WTC11 (cell line): ENCODE measurements at regions not wholly inside any gene's neighbourhood (a gene's known extent, or its start where the extent isn't known, plus 50 kb on each side); places are given as distances from the start of the nearest gene placed in this dataset.

ENCODE experiments used
- FOXJ3 ChIP-seq: sonication (generic); formaldehyde crosslinking; IDR thresholded peaks from 2 replicates; pipeline ENCODE4 v1.9.0; 2021; ENCODE audit warnings: missing genetic modification reagents, mild to moderate bottlenecking, borderline replicate concordance
- IRF2 ChIP-seq: sonication (generic); formaldehyde crosslinking; IDR thresholded peaks from 2 replicates; pipeline ENCODE4 v1.8.0; 2022; ENCODE audit warnings: low read depth, missing genetic modification reagents, borderline replicate concordance
- TF ChIP-seq, protein P1 (sequence below): fragments of 250-450 bp; sonication (Bioruptor Pico); IDR thresholded peaks from 2 replicates; pipeline ENCODE4 v2.1.2; 2022; ENCODE audit warnings: mild to moderate bottlenecking, moderate library complexity
- TF ChIP-seq, protein P2 (sequence below): fragments of 200-600 bp; IDR thresholded peaks from 2 replicates; pipeline ENCODE4 v1.8.0; 2022; ENCODE audit warnings: antibody characterized with exemption
- TF ChIP-seq, protein P3 (sequence below): sonication (generic); formaldehyde crosslinking; IDR thresholded peaks from 2 replicates; pipeline ENCODE4 v1.8.1; 2022; ENCODE audit warnings: mild to moderate bottlenecking, missing genetic modification reagents, moderate library complexity, borderline replicate concordance
- TF ChIP-seq, protein P4 (sequence below): sonication (generic); formaldehyde crosslinking; IDR thresholded peaks from 2 replicates; pipeline ENCODE4 v1.8.0; 2022; ENCODE audit warnings: mild to moderate bottlenecking, missing genetic modification reagents

DNA sequence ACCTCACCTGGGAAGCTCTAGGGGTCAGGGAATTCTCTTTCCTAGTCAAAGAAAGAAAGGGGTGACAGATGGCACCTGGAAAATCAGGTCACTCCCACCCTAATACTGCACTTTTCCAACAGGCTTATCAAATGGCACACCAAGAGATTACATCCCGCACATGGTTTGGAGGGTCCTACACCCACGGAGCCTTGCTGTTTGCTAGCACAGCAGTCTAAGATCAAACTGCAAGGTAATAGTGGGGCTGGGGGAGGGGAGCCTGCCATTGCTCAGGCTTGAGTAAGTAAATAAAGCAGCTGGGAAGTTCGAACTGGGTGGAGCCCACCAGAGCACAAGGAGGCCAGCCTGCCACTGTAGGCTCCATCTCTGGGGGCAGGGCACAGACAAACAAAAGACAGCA is 2830.6 kb upstream of the OR11H1 start:
- TF ChIP-seq, protein P1, sequence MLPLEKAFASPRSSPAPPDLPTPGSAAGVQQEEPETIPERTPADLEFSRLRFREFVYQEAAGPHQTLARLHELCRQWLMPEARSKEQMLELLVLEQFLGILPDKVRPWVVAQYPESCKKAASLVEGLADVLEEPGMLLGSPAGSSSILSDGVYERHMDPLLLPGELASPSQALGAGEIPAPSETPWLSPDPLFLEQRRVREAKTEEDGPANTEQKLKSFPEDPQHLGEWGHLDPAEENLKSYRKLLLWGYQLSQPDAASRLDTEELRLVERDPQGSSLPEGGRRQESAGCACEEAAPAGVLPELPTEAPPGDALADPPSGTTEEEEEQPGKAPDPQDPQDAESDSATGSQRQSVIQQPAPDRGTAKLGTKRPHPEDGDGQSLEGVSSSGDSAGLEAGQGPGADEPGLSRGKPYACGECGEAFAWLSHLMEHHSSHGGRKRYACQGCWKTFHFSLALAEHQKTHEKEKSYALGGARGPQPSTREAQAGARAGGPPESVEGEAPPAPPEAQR (CRISPR knock-in tag) = no peak
- TF ChIP-seq, protein P2, sequence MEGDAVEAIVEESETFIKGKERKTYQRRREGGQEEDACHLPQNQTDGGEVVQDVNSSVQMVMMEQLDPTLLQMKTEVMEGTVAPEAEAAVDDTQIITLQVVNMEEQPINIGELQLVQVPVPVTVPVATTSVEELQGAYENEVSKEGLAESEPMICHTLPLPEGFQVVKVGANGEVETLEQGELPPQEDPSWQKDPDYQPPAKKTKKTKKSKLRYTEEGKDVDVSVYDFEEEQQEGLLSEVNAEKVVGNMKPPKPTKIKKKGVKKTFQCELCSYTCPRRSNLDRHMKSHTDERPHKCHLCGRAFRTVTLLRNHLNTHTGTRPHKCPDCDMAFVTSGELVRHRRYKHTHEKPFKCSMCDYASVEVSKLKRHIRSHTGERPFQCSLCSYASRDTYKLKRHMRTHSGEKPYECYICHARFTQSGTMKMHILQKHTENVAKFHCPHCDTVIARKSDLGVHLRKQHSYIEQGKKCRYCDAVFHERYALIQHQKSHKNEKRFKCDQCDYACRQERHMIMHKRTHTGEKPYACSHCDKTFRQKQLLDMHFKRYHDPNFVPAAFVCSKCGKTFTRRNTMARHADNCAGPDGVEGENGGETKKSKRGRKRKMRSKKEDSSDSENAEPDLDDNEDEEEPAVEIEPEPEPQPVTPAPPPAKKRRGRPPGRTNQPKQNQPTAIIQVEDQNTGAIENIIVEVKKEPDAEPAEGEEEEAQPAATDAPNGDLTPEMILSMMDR = no peak
- TF ChIP-seq IRF2 (CRISPR knock-in tag) = no peak
- TF ChIP-seq, protein P3, sequence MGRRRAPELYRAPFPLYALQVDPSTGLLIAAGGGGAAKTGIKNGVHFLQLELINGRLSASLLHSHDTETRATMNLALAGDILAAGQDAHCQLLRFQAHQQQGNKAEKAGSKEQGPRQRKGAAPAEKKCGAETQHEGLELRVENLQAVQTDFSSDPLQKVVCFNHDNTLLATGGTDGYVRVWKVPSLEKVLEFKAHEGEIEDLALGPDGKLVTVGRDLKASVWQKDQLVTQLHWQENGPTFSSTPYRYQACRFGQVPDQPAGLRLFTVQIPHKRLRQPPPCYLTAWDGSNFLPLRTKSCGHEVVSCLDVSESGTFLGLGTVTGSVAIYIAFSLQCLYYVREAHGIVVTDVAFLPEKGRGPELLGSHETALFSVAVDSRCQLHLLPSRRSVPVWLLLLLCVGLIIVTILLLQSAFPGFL (CRISPR knock-in tag) = no peak
- TF ChIP-seq FOXJ3 (CRISPR knock-in tag) = no peak
- TF ChIP-seq, protein P4, sequence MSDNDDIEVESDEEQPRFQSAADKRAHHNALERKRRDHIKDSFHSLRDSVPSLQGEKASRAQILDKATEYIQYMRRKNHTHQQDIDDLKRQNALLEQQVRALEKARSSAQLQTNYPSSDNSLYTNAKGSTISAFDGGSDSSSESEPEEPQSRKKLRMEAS (CRISPR knock-in tag) = no peak
